ENCODE measurements at regions not wholly inside any gene's neighbourhood (a gene's known extent, or its start where the extent isn't known, plus 50 kb on each side); places are given as distances from the start of the nearest gene placed in this dataset.
A peak's percentile ranks its signal among the peaks of the same experiment; 100 is the strongest.

GRCh38 chr6:147944122-147944521 lies 398.5 kb upstream of the SASH1 start:
- no peaks in the 10 kb centered on the region for H3K4me1 ChIP-seq
- no peak overlapping the region for H3K4me2 ChIP-seq
- POLR2A ChIA-PET = no interaction called here
- H3K27ac ChIP-seq = no peak overlapping the region
- 50% methylated on average over 5 of the region's 5 CpGs for WGBS (ENCODE audit: missing lambda C conversion rate)
- no peak for DNase-seq (ENCODE audit: low read depth in 1 of 2, low spot score in 1 of 2)
- H3K9me3 ChIP-seq = no peaks in the 10 kb centered on the region
- ATAC-seq = no peak
- CTCF ChIA-PET = no interaction called here
- FAIRE-seq = no peak
- no peak for TF ChIP-seq CHD4 (IDR thresholded peaks at IDR 0.05; ENCODE audit: borderline replicate concordance)
- TF ChIP-seq ZNF302 (CRISPR knock-in tag; IDR thresholded peaks at IDR 0.05) = no peak
- TF ChIP-seq EHMT2 (IDR thresholded peaks at IDR 0.05; ENCODE audit: low read depth) = no peak
- no peak for TF ChIP-seq JUN (IDR thresholded peaks at IDR 0.05)
- TF ChIP-seq SREBF2 (IDR thresholded peaks at IDR 0.05) = no peak
- no peak for TF ChIP-seq NR3C1 (IDR thresholded peaks at IDR 0.05)
- no peak for TF ChIP-seq RCOR1 (IDR thresholded peaks at IDR 0.05; ENCODE audit: low read depth, low read length)
- no peak for TF ChIP-seq PBX3 (IDR thresholded peaks at IDR 0.05)
- TF ChIP-seq KDM5A (IDR thresholded peaks at IDR 0.05) = no peak
- no peak for TF ChIP-seq RNF2 (IDR thresholded peaks at IDR 0.05; ENCODE audit: borderline replicate concordance, low read depth)
- no peak for TF ChIP-seq FOXS1 (CRISPR knock-in tag; IDR thresholded peaks at IDR 0.05)
- TF ChIP-seq FOSB (CRISPR knock-in tag; IDR thresholded peaks at IDR 0.05) = no peak
- no peak for TF ChIP-seq ELK1 (IDR thresholded peaks at IDR 0.05; ENCODE audit: low read depth, low read length)
- no peak for TF ChIP-seq PHF8 (IDR thresholded peaks at IDR 0.05; ENCODE audit: borderline replicate concordance, low read depth)
- no peak overlapping the region for H3K4me3 ChIP-seq

- WGBS (ENCODE audit: missing lambda C conversion rate) = 44% methylated on average over 3 of the region's 3 CpGs
- no peak for DNase-seq (ENCODE audit: low read depth in 1 of 2, low spot score in 1 of 2)
- H3K9me3 ChIP-seq = no peaks in the 10 kb centered on the region
- CTCF ChIA-PET = interaction anchor here (2.3 kb wide), 1 partner anchor 12 kb away, joined by 6 read pairs; no protein-coding TSS in a partner anchor
- ATAC-seq = no peak
- peaks cover 9% of the 10 kb centered on the region; the same call in 2 of the 3 replicates for H3K4me1 ChIP-seq
- no peak overlapping the region for H3K27ac ChIP-seq
- no peak overlapping the region for H3K4me3 ChIP-seq
- no peak for TF ChIP-seq ZNF302 (CRISPR knock-in tag; IDR thresholded peaks at IDR 0.05)
- TF ChIP-seq RNF2 (IDR thresholded peaks at IDR 0.05; ENCODE audit: borderline replicate concordance, low read depth) = no peak
- TF ChIP-seq FOXS1 (CRISPR knock-in tag; IDR thresholded peaks at IDR 0.05) = no peak
- no peak for TF ChIP-seq JUNB (IDR thresholded peaks at IDR 0.05)
- TF ChIP-seq NR3C1 (IDR thresholded peaks at IDR 0.05) = no peak
- TF ChIP-seq GATA3 (IDR thresholded peaks at IDR 0.05; ENCODE audit: borderline replicate concordance) = no peak
- no peak for TF ChIP-seq NFE2L2 (conservative IDR thresholded peaks at IDR 0.05; ENCODE audit: low read length)
- TF ChIP-seq MAFK (IDR thresholded peaks at IDR 0.05; ENCODE audit: partially characterized antibody) = no peak
- TF ChIP-seq USF2 (IDR thresholded peaks at IDR 0.05) = no peak
- no peak for FAIRE-seq
- POLR2A ChIA-PET = no interaction called here
- H3K4me2 ChIP-seq = no peak overlapping the region
Measured at GRCh38 chr6:147947521-147947920, 395.1 kb upstream of the SASH1 start.

GRCh38 chr6:147949981-147950622 lies 392.5 kb upstream of the SASH1 start:
- DNase-seq (ENCODE audit: low read depth in 1 of 2, low spot score in 1 of 2) = no peak
- ATAC-seq = no peak; a peak in 3 of 6 replicates
- Histone ChIP-seq H3K4me1 (peaks cover 9% of the 10 kb centered on the region; the same call in 2 of the 3 replicates), H3K9me3 (no peaks in the 10 kb centered on the region), H3K27ac (no peak overlapping the region), H3K4me3 (no peak overlapping the region), H3K4me2 (peak overlapping the region; percentile 28; the same call in 2 of the 3 replicates)
- TF ChIP-seq EHF (CRISPR knock-in tag; IDR thresholded peaks at IDR 0.05) (no peak), CHD2 (IDR thresholded peaks at IDR 0.05; ENCODE audit: low read length, partially characterized antibody) (no peak), ZSCAN20 (CRISPR knock-in tag; IDR thresholded peaks at IDR 0.05) (no peak), E2F6 (IDR thresholded peaks at IDR 0.05; ENCODE audit: borderline replicate concordance, low read depth) (no peak), ATOH8 (CRISPR knock-in tag; IDR thresholded peaks at IDR 0.05; ENCODE audit: low read depth) (no peak), FOSB (CRISPR knock-in tag; IDR thresholded peaks at IDR 0.05) (no peak), CHD4 (IDR thresholded peaks at IDR 0.05; ENCODE audit: borderline replicate concordance) (no peak), CBX8 (IDR thresholded peaks at IDR 0.05) (no peak), RAD21 (conservative IDR thresholded peaks at IDR 0.05 in 1 of 2, IDR thresholded peaks at IDR 0.05 in 1 of 2) (no peak), KDM5A (IDR thresholded peaks at IDR 0.05) (no peak)
- ChIA-PET POLR2A (no interaction called here), CTCF (no interaction called here)
- FAIRE-seq = no peak
- WGBS (ENCODE audit: missing lambda C conversion rate) = 29% methylated on average over 5 of the region's 6 CpGs
